WI38 (cell line): ENCODE measurements at regions not wholly inside any gene's neighbourhood (a gene's known extent, or its start where the extent isn't known, plus 50 kb on each side); places are given as distances from the start of the nearest gene placed in this dataset.

Experiments used
- H3K4me3 ChIP-seq: 2 replicates; pipeline ENCODE4 v1.5.1; 2011; ENCODE audit warnings: low read depth, mild to moderate bottlenecking, control low read depth, low read length
- CTCF ChIP-seq: IDR thresholded peaks from 2 replicates; pipeline ENCODE4 v1.5.1; 2012; ENCODE audit warnings: low read depth, mild to moderate bottlenecking, control low read depth, low read length

DNA sequence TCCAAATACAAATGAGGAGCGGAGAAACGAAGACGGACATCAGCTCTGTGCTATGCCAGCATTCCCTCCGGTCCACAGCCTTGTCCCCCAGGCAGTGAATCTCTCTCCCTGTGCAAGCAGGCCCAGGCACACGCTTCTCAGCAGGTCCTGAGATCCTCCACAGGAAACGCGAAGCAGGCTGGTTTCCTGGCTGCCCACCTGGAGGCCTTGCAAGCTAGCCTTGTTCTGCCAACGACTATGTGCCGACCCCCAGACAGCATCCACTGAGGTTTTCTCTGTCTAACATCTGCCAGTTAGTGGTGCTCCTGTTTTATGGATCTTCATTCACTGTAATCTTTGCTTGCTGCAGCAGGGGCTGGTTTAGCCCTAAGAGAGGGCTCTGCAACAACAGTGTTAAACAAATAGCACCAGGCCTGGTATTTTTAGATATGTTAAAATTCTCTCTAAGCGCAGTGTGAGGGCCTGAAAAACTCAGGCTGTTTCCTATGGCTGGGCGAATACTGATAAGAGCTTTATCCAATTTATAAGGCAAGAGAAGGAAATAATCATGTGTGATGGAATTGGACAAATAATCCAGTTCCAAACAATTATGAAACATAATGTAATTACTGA lies 386.0 kb upstream of the ARID1B start:
- H3K4me3 ChIP-seq = no peak overlapping the region
- TF ChIP-seq CTCF = no peak

DNA sequence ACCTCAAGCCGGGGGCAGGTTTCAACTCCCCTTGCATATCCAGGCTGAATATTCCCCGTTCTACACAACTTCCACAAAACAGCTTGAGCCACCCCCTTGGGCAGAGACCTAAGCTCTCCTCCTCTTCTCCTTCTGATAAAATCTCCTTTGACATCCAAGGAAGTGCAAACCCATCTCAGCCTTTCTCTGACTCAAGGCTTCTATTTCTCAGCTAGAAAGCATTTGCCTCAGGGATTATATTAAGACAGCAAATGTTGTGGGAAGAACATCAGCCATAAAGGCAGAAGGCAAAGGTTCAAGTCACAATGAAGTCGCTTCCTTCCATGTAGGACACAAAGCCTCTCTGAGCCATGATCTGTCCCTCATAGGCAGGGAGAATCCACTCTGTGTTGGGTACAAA lies 386.6 kb upstream of the ARID1B start:
- TF ChIP-seq CTCF = no peak
- no peak overlapping the region for H3K4me3 ChIP-seq

DNA sequence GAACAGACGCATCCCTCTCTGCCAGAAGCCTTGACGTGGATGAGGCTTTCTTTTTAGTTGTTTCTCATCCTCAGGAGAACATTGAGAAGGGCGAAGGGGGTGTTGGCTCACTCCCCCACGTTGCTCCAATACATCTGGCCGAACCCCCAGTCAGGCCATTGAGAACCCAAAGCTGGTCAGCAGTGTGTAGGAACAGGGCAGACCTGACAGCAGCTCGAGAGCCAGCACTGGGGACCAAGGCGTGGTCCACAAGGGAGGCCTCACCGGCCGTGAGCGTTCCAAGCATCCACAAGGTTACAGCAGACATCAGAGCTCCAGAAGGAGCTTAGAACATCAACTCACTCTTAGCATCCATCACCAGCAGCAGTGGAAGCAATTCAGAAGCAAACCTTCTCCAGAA lies 387.9 kb upstream of the ARID1B start:
- TF ChIP-seq CTCF = no peak
- no peak overlapping the region for H3K4me3 ChIP-seq

- TF ChIP-seq CTCF = no peak
- no peak overlapping the region for H3K4me3 ChIP-seq
Measured at GRCh38 chr6:156387472-156387871, 389.7 kb upstream of the ARID1B start.

- TF ChIP-seq CTCF = no peak
- no peak overlapping the region for H3K4me3 ChIP-seq
Measured at GRCh38 chr6:156383059-156383458, 394.1 kb upstream of the ARID1B start.

DNA sequence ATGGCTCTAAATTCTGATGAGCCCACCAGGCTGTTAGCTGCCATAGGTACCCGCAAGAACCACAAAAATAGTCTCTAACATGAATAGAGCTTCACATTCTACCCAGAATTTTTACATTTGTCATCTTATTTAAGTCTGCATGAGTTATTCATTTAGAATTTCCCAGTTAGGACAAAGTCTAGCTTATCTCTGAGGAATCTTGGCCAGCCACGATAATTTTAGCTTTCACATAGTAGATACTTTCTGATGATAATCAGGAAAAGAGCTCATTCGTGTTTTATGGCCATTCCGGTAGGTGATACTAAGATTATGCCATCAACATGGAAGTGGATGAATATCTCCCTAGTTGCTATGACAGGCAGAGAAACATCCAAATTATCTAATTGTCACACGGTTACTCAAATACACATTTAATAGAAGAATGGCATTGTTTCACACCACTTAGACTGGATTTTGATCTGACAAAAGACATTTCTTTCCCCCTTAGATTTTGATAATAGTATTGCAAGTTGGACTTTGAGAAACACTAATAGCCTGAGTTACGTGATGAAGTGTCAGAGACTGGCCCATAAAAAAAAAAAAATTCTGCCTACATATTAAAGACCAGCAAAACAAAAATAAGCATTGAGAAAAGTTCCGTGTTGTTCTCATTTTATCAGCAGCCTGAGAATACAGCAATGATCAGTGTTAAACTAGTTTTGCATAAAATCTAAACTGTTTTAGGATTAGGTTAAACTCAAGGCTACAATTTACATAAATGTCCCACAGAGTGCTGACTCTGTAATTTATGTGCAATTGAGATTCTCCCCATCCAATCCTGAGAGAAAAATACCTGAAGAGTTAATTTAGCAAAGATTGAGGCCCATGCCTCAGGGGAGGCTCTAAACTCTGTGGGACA lies 397.5 kb upstream of the ARID1B start:
- H3K4me3 ChIP-seq = no peak overlapping the region
- TF ChIP-seq CTCF = no peak

- TF ChIP-seq CTCF = no peak
- no peak overlapping the region for H3K4me3 ChIP-seq
Measured at GRCh38 chr6:156378853-156379252, 398.3 kb upstream of the ARID1B start.
